Liver (tissue), 8 donors: ENCODE measurements at regions not wholly inside any gene's neighbourhood (a gene's known extent, or its start where the extent isn't known, plus 50 kb on each side); places are given as distances from the start of the nearest gene placed in this dataset.

Experiments used
- DNase-seq: peaks from one replicate; pipeline ENCODE4 v3.0.0-alpha.2; 2017; ENCODE audit warnings: low spot score
- H3K27ac ChIP-seq, 2 donors: one replicate each; pipeline ENCODE4 v1.7.0; 2013; ENCODE audit warnings: inconsistent platforms in 2 of 2, low read length in 2 of 2, control low read depth in 1 of 2, low read depth in 1 of 2, mild to moderate bottlenecking in 1 of 2
- H3K27me3 ChIP-seq, 4 donors: one replicate each; pipeline versions ENCODE4 v1.6.1 to v1.7.0; 2013; ENCODE audit warnings: low read length in 3 of 4, inconsistent platforms in 1 of 4, mild to moderate bottlenecking in 1 of 4, moderate library complexity in 1 of 4; ENCODE audit not compliant: control insufficient read depth in 4 of 4, insufficient read depth in 4 of 4
- H3K36me3 ChIP-seq, 4 donors: one replicate each; pipeline versions ENCODE4 v1.6.1 to v1.7.0; 2013; ENCODE audit warnings: low read length in 3 of 4, mild to moderate bottlenecking in 3 of 4, low read depth in 1 of 4, moderate library complexity in 1 of 4; ENCODE audit not compliant: control insufficient read depth in 4 of 4, insufficient read depth in 3 of 4
- H3K4me1 ChIP-seq, 4 donors: one replicate each; pipeline versions ENCODE4 v1.6.1 to v1.7.0; 2013; ENCODE audit warnings: low read length in 3 of 4, mild to moderate bottlenecking in 3 of 4, moderate library complexity in 1 of 4; ENCODE audit not compliant: control insufficient read depth in 4 of 4, insufficient read depth in 4 of 4
- H3K4me3 ChIP-seq, 3 donors: one replicate each; pipeline versions ENCODE4 v1.6.1 to v1.7.0; 2013; ENCODE audit warnings: low read length in 3 of 3, control low read depth in 1 of 3, low read depth in 1 of 3, mild to moderate bottlenecking in 1 of 3
- H3K9ac ChIP-seq, 2 donors: one replicate each; pipeline ENCODE4 v1.7.0; 2013; ENCODE audit warnings: low read length in 2 of 2, mild to moderate bottlenecking in 2 of 2, moderate library complexity in 2 of 2, control low read depth in 1 of 2, low read depth in 1 of 2
- H3K9me3 ChIP-seq, 4 donors: one replicate each; pipeline versions ENCODE4 v1.6.1 to v1.7.0; 2013; ENCODE audit warnings: low read length in 3 of 4; ENCODE audit not compliant: control insufficient read depth in 4 of 4
- EGR1 ChIP-seq, 2 donors: IDR thresholded peaks; 2 replicates each; pipeline ENCODE4 v1.6.1; 2016 to 2018; ENCODE audit warnings: antibody characterized with exemption in 2 of 2, low read depth in 2 of 2
- FOXA1 ChIP-seq: IDR thresholded peaks from 2 replicates; pipeline ENCODE4 v1.6.1; 2016; ENCODE audit warnings: antibody characterized with exemption
- FOXA2 ChIP-seq: IDR thresholded peaks from 2 replicates; pipeline ENCODE4 v1.6.1; 2016; ENCODE audit warnings: antibody characterized with exemption
- GABPA ChIP-seq, 2 donors: IDR thresholded peaks in 1 of 2; conservative IDR thresholded peaks in 1 of 2; 2 replicates each; pipeline ENCODE4 v1.6.1; 2016; ENCODE audit warnings: antibody characterized with exemption in 2 of 2, mild to moderate bottlenecking in 1 of 2, moderate library complexity in 1 of 2
- HNF4A ChIP-seq, 2 donors: conservative IDR thresholded peaks; 2 replicates each; pipeline ENCODE4 v1.6.1; 2016; ENCODE audit warnings: antibody characterized with exemption in 2 of 2, mild to moderate bottlenecking in 2 of 2
- HNF4G ChIP-seq: IDR thresholded peaks from 2 replicates; pipeline ENCODE4 v1.6.1; 2016; ENCODE audit warnings: antibody characterized with exemption
- JUND ChIP-seq, 2 donors: IDR thresholded peaks; 2 replicates each; pipeline ENCODE4 v1.6.1; 2016; ENCODE audit warnings: antibody characterized with exemption in 2 of 2
- NR2F2 ChIP-seq: IDR thresholded peaks from 2 replicates; pipeline ENCODE4 v1.6.1; 2016; ENCODE audit warnings: antibody characterized with exemption
- RXRA ChIP-seq, 2 donors: IDR thresholded peaks; 2 replicates each; pipeline ENCODE4 v1.6.1; 2017 to 2018; ENCODE audit warnings: antibody characterized with exemption in 2 of 2, mild to moderate bottlenecking in 1 of 2
- SP1 ChIP-seq: IDR thresholded peaks from 2 replicates; pipeline ENCODE4 v1.6.1; 2018; ENCODE audit warnings: antibody characterized with exemption, mild to moderate bottlenecking
- TAF1 ChIP-seq: conservative IDR thresholded peaks from 2 replicates; pipeline ENCODE4 v1.6.1; 2016; ENCODE audit warnings: antibody characterized with exemption, mild to moderate bottlenecking
- YY1 ChIP-seq: IDR thresholded peaks from 2 replicates; pipeline ENCODE4 v1.6.1; 2016; ENCODE audit warnings: antibody characterized with exemption, mild to moderate bottlenecking
- WGBS: extraction: QIAGEN DNeasy Blood & Tissue Kit; methylation state at CpG from one replicate; pipeline ENCODE4 v1.1.7; 2013; 5-methylcytosine and 5-hydroxymethylcytosine counted together
- TF ChIP-seq, protein P1 (sequence below): IDR thresholded peaks from 2 replicates; pipeline ENCODE4 v1.6.1; 2016; ENCODE audit warnings: antibody characterized with exemption, mild to moderate bottlenecking
- TF ChIP-seq, protein P2 (sequence below): IDR thresholded peaks from 2 replicates; pipeline ENCODE4 v1.6.1; 2016; ENCODE audit warnings: antibody characterized with exemption
- TF ChIP-seq, protein P3 (sequence below): IDR thresholded peaks from 2 replicates; pipeline ENCODE4 v1.6.1; 2016; ENCODE audit warnings: antibody characterized with exemption
- TF ChIP-seq, protein P4 (sequence below): fragments of 150-350 bp; IDR thresholded peaks from 2 replicates; pipeline ENCODE4 v1.5.1; 2017; ENCODE audit warnings: improper control_type of control experiment, low read depth, low read length; ENCODE audit not compliant: missing input control
- TF ChIP-seq, protein P5 (sequence below): IDR thresholded peaks from 2 replicates; pipeline ENCODE4 v1.6.1; 2016; ENCODE audit warnings: antibody characterized with exemption
- donor health status: healthy.
- donor health status: healthy.
- donor health status: healthy.
- donor health status: healthy.
- donor health status: healthy.

DNA sequence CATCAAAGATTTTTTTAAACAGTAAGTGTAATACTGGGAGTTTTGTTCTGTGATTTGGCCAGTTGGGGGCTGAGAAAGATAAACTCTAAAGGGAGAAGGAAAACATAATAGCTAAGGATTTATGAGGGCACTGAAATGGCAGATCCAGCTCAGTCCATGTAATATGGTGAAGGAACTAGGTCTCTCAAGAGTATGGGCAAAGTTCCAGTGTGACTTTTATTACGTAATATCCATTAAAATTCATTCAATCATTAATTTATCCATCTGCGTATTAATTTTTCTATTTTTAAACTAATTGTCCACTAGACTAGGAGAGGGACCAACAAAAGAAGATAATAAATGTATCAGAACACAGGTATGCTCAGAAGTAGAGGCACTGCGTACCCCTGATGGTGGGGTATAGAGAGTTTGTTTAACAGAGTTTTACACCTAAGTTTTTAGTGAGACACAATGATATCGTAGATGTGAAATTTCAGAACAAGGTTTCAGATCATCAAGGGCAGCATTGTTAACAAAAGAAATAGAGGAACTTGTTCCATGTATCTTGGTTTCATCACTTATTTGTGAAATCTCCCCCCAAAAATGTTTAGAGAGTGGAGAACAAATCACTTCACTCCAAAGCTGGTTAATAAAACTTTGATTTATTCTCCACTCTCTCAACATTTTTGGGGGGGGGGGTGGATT lies 351.1 kb downstream of the GRXCR1 start:
- TF ChIP-seq, protein P1, sequence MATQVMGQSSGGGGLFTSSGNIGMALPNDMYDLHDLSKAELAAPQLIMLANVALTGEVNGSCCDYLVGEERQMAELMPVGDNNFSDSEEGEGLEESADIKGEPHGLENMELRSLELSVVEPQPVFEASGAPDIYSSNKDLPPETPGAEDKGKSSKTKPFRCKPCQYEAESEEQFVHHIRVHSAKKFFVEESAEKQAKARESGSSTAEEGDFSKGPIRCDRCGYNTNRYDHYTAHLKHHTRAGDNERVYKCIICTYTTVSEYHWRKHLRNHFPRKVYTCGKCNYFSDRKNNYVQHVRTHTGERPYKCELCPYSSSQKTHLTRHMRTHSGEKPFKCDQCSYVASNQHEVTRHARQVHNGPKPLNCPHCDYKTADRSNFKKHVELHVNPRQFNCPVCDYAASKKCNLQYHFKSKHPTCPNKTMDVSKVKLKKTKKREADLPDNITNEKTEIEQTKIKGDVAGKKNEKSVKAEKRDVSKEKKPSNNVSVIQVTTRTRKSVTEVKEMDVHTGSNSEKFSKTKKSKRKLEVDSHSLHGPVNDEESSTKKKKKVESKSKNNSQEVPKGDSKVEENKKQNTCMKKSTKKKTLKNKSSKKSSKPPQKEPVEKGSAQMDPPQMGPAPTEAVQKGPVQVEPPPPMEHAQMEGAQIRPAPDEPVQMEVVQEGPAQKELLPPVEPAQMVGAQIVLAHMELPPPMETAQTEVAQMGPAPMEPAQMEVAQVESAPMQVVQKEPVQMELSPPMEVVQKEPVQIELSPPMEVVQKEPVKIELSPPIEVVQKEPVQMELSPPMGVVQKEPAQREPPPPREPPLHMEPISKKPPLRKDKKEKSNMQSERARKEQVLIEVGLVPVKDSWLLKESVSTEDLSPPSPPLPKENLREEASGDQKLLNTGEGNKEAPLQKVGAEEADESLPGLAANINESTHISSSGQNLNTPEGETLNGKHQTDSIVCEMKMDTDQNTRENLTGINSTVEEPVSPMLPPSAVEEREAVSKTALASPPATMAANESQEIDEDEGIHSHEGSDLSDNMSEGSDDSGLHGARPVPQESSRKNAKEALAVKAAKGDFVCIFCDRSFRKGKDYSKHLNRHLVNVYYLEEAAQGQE = no peak
- TF ChIP-seq TAF1 (no peak), JUND (IDR thresholded peaks at IDR 0.05) (no peak), FOXA1 (no peak), EGR1 (IDR thresholded peaks at IDR 0.05; ENCODE audit: low read depth in 2 of 2) (no peak), FOXA2 (no peak), SP1 (no peak), RXRA (IDR thresholded peaks at IDR 0.05) (no peak), HNF4A (conservative IDR thresholded peaks at IDR 0.05) (no peak), NR2F2 (no peak), HNF4G (no peak), GABPA (IDR thresholded peaks at IDR 0.05 in 1 of 2, conservative IDR thresholded peaks at IDR 0.05 in 1 of 2) (no peak), YY1 (no peak)
- TF ChIP-seq, protein P2, sequence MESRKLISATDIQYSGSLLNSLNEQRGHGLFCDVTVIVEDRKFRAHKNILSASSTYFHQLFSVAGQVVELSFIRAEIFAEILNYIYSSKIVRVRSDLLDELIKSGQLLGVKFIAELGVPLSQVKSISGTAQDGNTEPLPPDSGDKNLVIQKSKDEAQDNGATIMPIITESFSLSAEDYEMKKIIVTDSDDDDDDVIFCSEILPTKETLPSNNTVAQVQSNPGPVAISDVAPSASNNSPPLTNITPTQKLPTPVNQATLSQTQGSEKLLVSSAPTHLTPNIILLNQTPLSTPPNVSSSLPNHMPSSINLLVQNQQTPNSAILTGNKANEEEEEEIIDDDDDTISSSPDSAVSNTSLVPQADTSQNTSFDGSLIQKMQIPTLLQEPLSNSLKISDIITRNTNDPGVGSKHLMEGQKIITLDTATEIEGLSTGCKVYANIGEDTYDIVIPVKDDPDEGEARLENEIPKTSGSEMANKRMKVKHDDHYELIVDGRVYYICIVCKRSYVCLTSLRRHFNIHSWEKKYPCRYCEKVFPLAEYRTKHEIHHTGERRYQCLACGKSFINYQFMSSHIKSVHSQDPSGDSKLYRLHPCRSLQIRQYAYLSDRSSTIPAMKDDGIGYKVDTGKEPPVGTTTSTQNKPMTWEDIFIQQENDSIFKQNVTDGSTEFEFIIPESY = no peak
- TF ChIP-seq, protein P3, sequence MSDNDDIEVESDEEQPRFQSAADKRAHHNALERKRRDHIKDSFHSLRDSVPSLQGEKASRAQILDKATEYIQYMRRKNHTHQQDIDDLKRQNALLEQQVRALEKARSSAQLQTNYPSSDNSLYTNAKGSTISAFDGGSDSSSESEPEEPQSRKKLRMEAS = no peak
- TF ChIP-seq, protein P4, sequence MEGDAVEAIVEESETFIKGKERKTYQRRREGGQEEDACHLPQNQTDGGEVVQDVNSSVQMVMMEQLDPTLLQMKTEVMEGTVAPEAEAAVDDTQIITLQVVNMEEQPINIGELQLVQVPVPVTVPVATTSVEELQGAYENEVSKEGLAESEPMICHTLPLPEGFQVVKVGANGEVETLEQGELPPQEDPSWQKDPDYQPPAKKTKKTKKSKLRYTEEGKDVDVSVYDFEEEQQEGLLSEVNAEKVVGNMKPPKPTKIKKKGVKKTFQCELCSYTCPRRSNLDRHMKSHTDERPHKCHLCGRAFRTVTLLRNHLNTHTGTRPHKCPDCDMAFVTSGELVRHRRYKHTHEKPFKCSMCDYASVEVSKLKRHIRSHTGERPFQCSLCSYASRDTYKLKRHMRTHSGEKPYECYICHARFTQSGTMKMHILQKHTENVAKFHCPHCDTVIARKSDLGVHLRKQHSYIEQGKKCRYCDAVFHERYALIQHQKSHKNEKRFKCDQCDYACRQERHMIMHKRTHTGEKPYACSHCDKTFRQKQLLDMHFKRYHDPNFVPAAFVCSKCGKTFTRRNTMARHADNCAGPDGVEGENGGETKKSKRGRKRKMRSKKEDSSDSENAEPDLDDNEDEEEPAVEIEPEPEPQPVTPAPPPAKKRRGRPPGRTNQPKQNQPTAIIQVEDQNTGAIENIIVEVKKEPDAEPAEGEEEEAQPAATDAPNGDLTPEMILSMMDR = no peak
- TF ChIP-seq, protein P5, sequence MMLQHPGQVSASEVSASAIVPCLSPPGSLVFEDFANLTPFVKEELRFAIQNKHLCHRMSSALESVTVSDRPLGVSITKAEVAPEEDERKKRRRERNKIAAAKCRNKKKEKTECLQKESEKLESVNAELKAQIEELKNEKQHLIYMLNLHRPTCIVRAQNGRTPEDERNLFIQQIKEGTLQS = no peak
- 74% methylated on average over 4 of the region's 4 CpGs for WGBS
- no peaks in the 10 kb centered on the region for H3K9me3 ChIP-seq
- no peaks in the 10 kb centered on the region for H3K4me1 ChIP-seq
- no peak overlapping the region for H3K4me3 ChIP-seq
- no peak for DNase-seq
- H3K27me3 ChIP-seq = no peaks in the 10 kb centered on the region
- no peak overlapping the region for H3K27ac ChIP-seq
- no peaks in the 10 kb centered on the region for H3K36me3 ChIP-seq
- H3K9ac ChIP-seq = no peak overlapping the region
